Adrenal gland (tissue), 9 donors: ENCODE measurements at regions not wholly inside any gene's neighbourhood (a gene's known extent, or its start where the extent isn't known, plus 50 kb on each side); places are given as distances from the start of the nearest gene placed in this dataset.
A peak's percentile ranks its signal among the peaks of the same experiment; 100 is the strongest.

Source experiments
- DNase-seq, 7 donors: peaks; one replicate each; pipeline ENCODE4 v3.0.0-alpha.2; 2019 to 2020
- H3K27ac ChIP-seq, 5 donors: fragments of 200-600 bp; sonication (generic) in 4 of 5; 1 replicate in 3 of 5; 2 replicates in 2 of 5; pipeline versions ENCODE4 v1.5.1 to v1.8.0; 2016 to 2020; ENCODE audit warnings: mild to moderate bottlenecking in 1 of 5
- H3K27me3 ChIP-seq: fragments of 200-600 bp; 2 replicates; pipeline ENCODE4 v1.8.0; 2021
- H3K36me3 ChIP-seq, 2 donors: fragments of 200-600 bp; replicated peaks in 1 of 2; 1 replicate in 1 of 2; 2 replicates in 1 of 2; pipeline versions ENCODE4 v1.5.1 to v1.8.0; 2018 to 2022
- H3K4me1 ChIP-seq, 2 donors: fragments of 200-600 bp; replicated peaks in 1 of 2; 1 replicate in 1 of 2; 2 replicates in 1 of 2; pipeline versions ENCODE4 v1.5.1 to v1.8.0; 2018 to 2021
- H3K4me3 ChIP-seq, 4 donors: fragments of 200-600 bp; sonication (generic) in 3 of 4; one replicate each; pipeline ENCODE4 v1.5.1; 2016 to 2018
- H3K9me3 ChIP-seq, 3 donors: fragments of 200-600 bp; sonication (generic) in 1 of 3; replicated peaks in 1 of 3; 1 replicate in 2 of 3; 2 replicates in 1 of 3; pipeline versions ENCODE4 v1.5.1 to v1.8.0; 2016 to 2021
- POLR2A ChIP-seq, 2 donors: fragments of 450-650 bp; IDR thresholded peaks; one replicate each; pipeline ENCODE4 v1.6.1; 2017; ENCODE audit warnings: antibody characterized with exemption in 2 of 2, mild to moderate bottlenecking in 2 of 2, moderate library complexity in 1 of 2
- WGBS, 4 donors: extraction: QIAGEN DNeasy Blood & Tissue Kit in 2 of 4; methylation state at CpG; one replicate each; pipeline versions ENCODE4 v1.1.5 to v1.1.7; 2013 to 2017; 5-methylcytosine and 5-hydroxymethylcytosine counted together
- intact Hi-C, 2 donors: fragments of 100-400 bp; cut with DNase I; formaldehyde crosslinking; loops; one replicate each; pipeline versions ENCODE4 v1.14.1 to v1.15.0; 2022 to 2023
- TF ChIP-seq, protein P1 (sequence below), 6 experiments: fragments of 450-650 bp in 4 of 6; fragments of 200-600 bp in 2 of 6; sonication (generic) in 1 of 6; IDR thresholded peaks; 1 replicate in 5 of 6; 2 replicates in 1 of 6; pipeline versions ENCODE4 v1.5.1 to v1.8.0; 2016 to 2021; ENCODE audit warnings: antibody characterized with exemption in 6 of 6, mild to moderate bottlenecking in 2 of 6, moderate library complexity in 1 of 6
- donor health status: healthy with polysubstance abuse.
- donor health status: Bipolar disorder and iron deficiency.
- donor health status: DM: yes; HTN: yes; CAD: no.
- donor health status: DM: no; HTN: no; CAD: no.
- donor health status: DM: no; HTN: no; CAD: no.

- WGBS, 4 donors: 32 to 58% (median 48%) methylated on average over 2 to 3 of the region's 3 CpGs
Observed at GRCh38 chr16:16915771-16916170, 536.8 kb downstream of the NPIPA7 start.

GRCh38 chr16:16917191-16917785, 538.3 kb downstream of the NPIPA7 start:
- Histone ChIP-seq H3K27me3 (no peaks in the 10 kb centered on the region), H3K4me1 (peaks cover 0 to 15% of the 10 kb centered on the region in 2 donors), H3K27ac (peak overlapping the region in 2 of 5 donors; percentile 21 to 61), H3K9me3 (no peaks in the 10 kb centered on the region), H3K4me3 (no peak overlapping the region), H3K36me3 (no peaks in the 10 kb centered on the region)
- TF ChIP-seq POLR2A (IDR thresholded peaks at IDR 0.05): no peak
- TF ChIP-seq, protein P1, sequence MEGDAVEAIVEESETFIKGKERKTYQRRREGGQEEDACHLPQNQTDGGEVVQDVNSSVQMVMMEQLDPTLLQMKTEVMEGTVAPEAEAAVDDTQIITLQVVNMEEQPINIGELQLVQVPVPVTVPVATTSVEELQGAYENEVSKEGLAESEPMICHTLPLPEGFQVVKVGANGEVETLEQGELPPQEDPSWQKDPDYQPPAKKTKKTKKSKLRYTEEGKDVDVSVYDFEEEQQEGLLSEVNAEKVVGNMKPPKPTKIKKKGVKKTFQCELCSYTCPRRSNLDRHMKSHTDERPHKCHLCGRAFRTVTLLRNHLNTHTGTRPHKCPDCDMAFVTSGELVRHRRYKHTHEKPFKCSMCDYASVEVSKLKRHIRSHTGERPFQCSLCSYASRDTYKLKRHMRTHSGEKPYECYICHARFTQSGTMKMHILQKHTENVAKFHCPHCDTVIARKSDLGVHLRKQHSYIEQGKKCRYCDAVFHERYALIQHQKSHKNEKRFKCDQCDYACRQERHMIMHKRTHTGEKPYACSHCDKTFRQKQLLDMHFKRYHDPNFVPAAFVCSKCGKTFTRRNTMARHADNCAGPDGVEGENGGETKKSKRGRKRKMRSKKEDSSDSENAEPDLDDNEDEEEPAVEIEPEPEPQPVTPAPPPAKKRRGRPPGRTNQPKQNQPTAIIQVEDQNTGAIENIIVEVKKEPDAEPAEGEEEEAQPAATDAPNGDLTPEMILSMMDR (IDR thresholded peaks at IDR 0.05): no peak
- intact Hi-C loops: no loop called here
- DNase-seq: peak; percentile 25 to 61 (median 48)
- WGBS, 4 donors: 15 to 43% (median 23%) methylated on average over 10 of the region's 10 CpGs

More at GRCh38 chr16:16915771-16916170, 536.8 kb downstream of the NPIPA7 start:
- peak overlapping the region in 3 of 5 donors; percentile 20 to 61 (median 59) for H3K27ac ChIP-seq
- H3K4me1 ChIP-seq: peaks cover 0 to 15% of the 10 kb centered on the region in 2 donors
- no peak overlapping the region for H3K4me3 ChIP-seq
- H3K9me3 ChIP-seq: no peaks in the 10 kb centered on the region
- TF ChIP-seq POLR2A (IDR thresholded peaks at IDR 0.05): no peak
- TF ChIP-seq, protein P1 (IDR thresholded peaks at IDR 0.05): no peak
- intact Hi-C loops: no loop called here
- no peaks in the 10 kb centered on the region for H3K27me3 ChIP-seq
- no peaks in the 10 kb centered on the region for H3K36me3 ChIP-seq
- peak; percentile 64 to 89 (median 74) for DNase-seq

DNA sequence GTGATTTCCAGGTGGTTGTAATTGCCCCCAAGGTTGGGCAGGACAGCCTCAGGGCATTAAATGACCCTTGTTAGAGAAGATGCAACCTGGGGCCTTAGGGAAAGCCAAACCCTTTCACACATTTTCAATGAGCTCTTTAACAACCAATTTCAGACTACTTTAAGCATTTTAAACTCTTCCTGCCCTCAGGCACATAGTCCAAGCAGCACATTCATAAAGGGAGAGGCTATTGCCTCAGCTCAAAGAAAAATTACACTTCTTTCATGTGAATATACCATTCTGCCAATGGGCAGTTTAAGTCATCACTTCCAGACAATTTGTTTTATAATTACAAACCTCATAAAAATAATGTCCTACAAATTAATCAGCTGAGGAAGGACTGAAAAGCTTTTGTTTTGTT, 544.5 kb downstream of the NPIPA7 start:
- H3K9me3 ChIP-seq: no peaks in the 10 kb centered on the region
- no peaks in the 10 kb centered on the region for H3K27me3 ChIP-seq
- no peak overlapping the region for H3K27ac ChIP-seq
- no peaks in the 10 kb centered on the region for H3K36me3 ChIP-seq
- intact Hi-C loops: no loop called here
- no peak for DNase-seq
- no peak overlapping the region for H3K4me3 ChIP-seq
- no peaks in the 10 kb centered on the region for H3K4me1 ChIP-seq
- TF ChIP-seq, protein P1 (IDR thresholded peaks at IDR 0.05): no peak
- no peak for TF ChIP-seq POLR2A (IDR thresholded peaks at IDR 0.05)

DNA sequence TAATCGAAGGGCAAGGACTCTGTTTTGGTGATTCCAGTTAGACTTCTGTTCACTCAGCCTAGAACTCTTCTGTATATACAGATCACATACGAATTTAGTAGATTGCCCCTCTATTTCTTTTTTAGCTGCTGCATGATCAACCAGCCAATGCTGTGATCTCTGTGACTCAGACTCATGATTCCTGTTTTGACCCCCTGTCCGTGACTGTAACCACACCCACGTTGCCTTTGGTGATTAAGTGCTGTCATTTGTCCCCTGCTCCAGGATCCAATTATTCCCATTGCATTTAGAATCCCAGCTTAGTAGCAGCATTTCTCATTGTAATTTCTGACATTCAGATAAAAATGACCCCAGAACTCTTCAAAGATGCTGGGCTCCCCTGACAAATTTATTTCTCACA, 545.7 kb downstream of the NPIPA7 start:
- 37 to 48% (median 40%) methylated on average over 4 of the region's 4 CpGs for WGBS, 4 donors
- Histone ChIP-seq H3K9me3 (no peaks in the 10 kb centered on the region), H3K27me3 (no peaks in the 10 kb centered on the region), H3K27ac (no peak overlapping the region), H3K4me3 (no peak overlapping the region), H3K36me3 (no peaks in the 10 kb centered on the region), H3K4me1 (no peaks in the 10 kb centered on the region)
- peak in 1 of 7 donors; percentile 13 for DNase-seq
- TF ChIP-seq, protein P1 (IDR thresholded peaks at IDR 0.05): no peak
- no peak for TF ChIP-seq POLR2A (IDR thresholded peaks at IDR 0.05)
- intact Hi-C loops: no loop called here
